ENCODE measurements at regions not wholly inside any gene's neighbourhood (a gene's known extent, or its start where the extent isn't known, plus 50 kb on each side); places are given as distances from the start of the nearest gene placed in this dataset.

- DNase-seq (ENCODE audit: low read depth, low spot score), result no peak
- Mint-ChIP-seq H3K27ac (ENCODE audit: unreplicated experiment) (no peak overlapping the region), H3K4me1 (peaks cover 20% of the 10 kb centered on the region), H3K4me3 (no peak overlapping the region), H3K9me3 (no peaks in the 10 kb centered on the region), H3K27me3 (ENCODE audit: low read depth) (peaks cover 57% of the 10 kb centered on the region), H3K36me3 (ENCODE audit: low read depth) (no peaks in the 10 kb centered on the region)
- no peak for TF ChIP-seq CTCF (conservative IDR thresholded peaks at IDR 0.05)
Measured at GRCh38 chr22:48253136-48253535, 1490.7 kb downstream of the TBC1D22A start.

- Mint-ChIP-seq H3K9me3 (no peaks in the 10 kb centered on the region), H3K27ac (ENCODE audit: unreplicated experiment) (no peak overlapping the region), H3K36me3 (ENCODE audit: low read depth) (no peaks in the 10 kb centered on the region), H3K4me1 (peaks cover 11% of the 10 kb centered on the region), H3K4me3 (no peak overlapping the region), H3K27me3 (ENCODE audit: low read depth) (peaks cover 67% of the 10 kb centered on the region)
- no peak for TF ChIP-seq CTCF (conservative IDR thresholded peaks at IDR 0.05)
- no peak for DNase-seq (ENCODE audit: low read depth, low spot score)
Measured at GRCh38 chr22:48251629-48252028, 1489.2 kb downstream of the TBC1D22A start.

GRCh38 chr22:48250937-48251530 lies 1488.6 kb downstream of the TBC1D22A start:
- Mint-ChIP-seq H3K36me3 (ENCODE audit: low read depth) (no peaks in the 10 kb centered on the region), H3K4me1 (peaks cover 11% of the 10 kb centered on the region), H3K9me3 (no peaks in the 10 kb centered on the region), H3K27me3 (ENCODE audit: low read depth) (peaks cover 66% of the 10 kb centered on the region), H3K4me3 (no peak overlapping the region), H3K27ac (ENCODE audit: unreplicated experiment) (no peak overlapping the region)
- TF ChIP-seq CTCF (conservative IDR thresholded peaks at IDR 0.05), result no peak
- DNase-seq (ENCODE audit: low read depth, low spot score), result no peak

- Mint-ChIP-seq H3K27me3 (ENCODE audit: low read depth) (peaks cover 62% of the 10 kb centered on the region), H3K4me1 (peaks cover 11% of the 10 kb centered on the region), H3K4me3 (no peak overlapping the region), H3K36me3 (ENCODE audit: low read depth) (no peaks in the 10 kb centered on the region), H3K27ac (ENCODE audit: unreplicated experiment) (no peak overlapping the region), H3K9me3 (no peaks in the 10 kb centered on the region)
- DNase-seq (ENCODE audit: low read depth, low spot score), result no peak
- TF ChIP-seq CTCF (conservative IDR thresholded peaks at IDR 0.05), result no peak
Measured at GRCh38 chr22:48250286-48250895, 1487.9 kb downstream of the TBC1D22A start.

- H3K27me3 Mint-ChIP-seq (ENCODE audit: low read depth), result peaks cover 60% of the 10 kb centered on the region
- no peak overlapping the region for H3K4me3 Mint-ChIP-seq
- peaks cover 11% of the 10 kb centered on the region for H3K4me1 Mint-ChIP-seq
- H3K36me3 Mint-ChIP-seq (ENCODE audit: low read depth), result no peaks in the 10 kb centered on the region
- DNase-seq (ENCODE audit: low read depth, low spot score), result no peak
- H3K27ac Mint-ChIP-seq (ENCODE audit: unreplicated experiment), result no peak overlapping the region
- H3K9me3 Mint-ChIP-seq, result no peaks in the 10 kb centered on the region
- no peak for TF ChIP-seq CTCF (conservative IDR thresholded peaks at IDR 0.05)
Measured at GRCh38 chr22:48249713-48250268, 1487.3 kb downstream of the TBC1D22A start.

All from neural crest cell (in vitro differentiated cells).